BLaER1 treated with 17β-estradiol and CSF1 and Interleukin-3, amounts not matched to agents 10 nM and 100 nM (cell line): ENCODE measurements at regions not wholly inside any gene's neighbourhood (a gene's known extent, or its start where the extent isn't known, plus 50 kb on each side); places are given as distances from the start of the nearest gene placed in this dataset.
"Not testable (repeated sequence)": the region's sequence is repeated elsewhere in the genome, so short reads cannot be mapped to it uniquely, and the experiment has no call there.

Source experiments
- H3K27ac ChIP-seq, 11 experiments: shearing (Covaris generic); formaldehyde crosslinking; 2 replicates each; pipeline ENCODE4 v1.8.1; 2022
- H3K27me3 ChIP-seq, 11 experiments: shearing (Covaris generic); formaldehyde crosslinking; 2 replicates each; pipeline ENCODE4 v1.8.1; 2022
- H3K36me3 ChIP-seq, 11 experiments: shearing (Covaris generic); formaldehyde crosslinking; 2 replicates each; pipeline ENCODE4 v1.8.1; 2022
- H3K4me1 ChIP-seq, 10 experiments: shearing (Covaris generic); formaldehyde crosslinking; 2 replicates each; pipeline ENCODE4 v1.8.1; 2022
- H3K4me2 ChIP-seq, 11 experiments: shearing (Covaris generic); formaldehyde crosslinking; 2 replicates each; pipeline ENCODE4 v1.8.1; 2022
- H3K4me3 ChIP-seq, 10 experiments: shearing (Covaris generic); formaldehyde crosslinking; 2 replicates each; pipeline ENCODE4 v1.8.1; 2022
- H3K9ac ChIP-seq, 11 experiments: shearing (Covaris generic); formaldehyde crosslinking; 2 replicates each; pipeline ENCODE4 v1.8.1; 2022
- H3K9me3 ChIP-seq, 11 experiments: shearing (Covaris generic); formaldehyde crosslinking; replicated peaks in 1 of 11; 2 replicates each; pipeline ENCODE4 v1.8.1; 2022
- H4K20me1 ChIP-seq, 11 experiments: shearing (Covaris generic); formaldehyde crosslinking; 2 replicates each; pipeline ENCODE4 v1.8.1; 2022
- Cebpa-rat ChIP-seq, 11 experiments: shearing (Covaris generic); IDR thresholded peaks; 2 replicates each; pipeline ENCODE4 v1.8.1; 2022

GRCh38 chr4:155441475-155441874, 64.7 kb upstream of the MAP9 start:
- H3K4me2 ChIP-seq, result no peak overlapping the region
- no peaks in the 10 kb centered on the region for H4K20me1 ChIP-seq
- H3K4me1 ChIP-seq, result no peaks in the 10 kb centered on the region
- no peak overlapping the region for H3K27ac ChIP-seq
- no peak for TF ChIP-seq Cebpa-rat (IDR thresholded peaks at IDR 0.05)
- H3K9me3 ChIP-seq, result peaks cover 0 to 7% (median 0%) of the 10 kb centered on the region in 11 experiments; a peak in 4 of 22 replicates
- H3K36me3 ChIP-seq, result no peaks in the 10 kb centered on the region
- no peak overlapping the region for H3K4me3 ChIP-seq
- H3K9ac ChIP-seq, result no peak overlapping the region
- H3K27me3 ChIP-seq, result no peaks in the 10 kb centered on the region

GRCh38 chr4:155439760-155440159, 63.0 kb upstream of the MAP9 start:
- not testable (repeated sequence) for H3K4me3 ChIP-seq, H4K20me1 ChIP-seq, H3K4me1 ChIP-seq, H3K36me3 ChIP-seq, H3K27me3 ChIP-seq, H3K27ac ChIP-seq, H3K9ac ChIP-seq, H3K9me3 ChIP-seq, H3K4me2 ChIP-seq

- peak in 1 of 11 experiments; percentile 50; a peak in 1 of 22 replicates for TF ChIP-seq Cebpa-rat (IDR thresholded peaks at IDR 0.05)
- no peaks in the 10 kb centered on the region for H3K36me3 ChIP-seq
- no peak overlapping the region for H3K4me2 ChIP-seq
- no peak overlapping the region for H3K9ac ChIP-seq
- H3K27me3 ChIP-seq, result no peaks in the 10 kb centered on the region
- peaks cover 0 to 5% (median 0%) of the 10 kb centered on the region in 11 experiments; a peak in 4 of 22 replicates for H3K9me3 ChIP-seq
- H3K4me1 ChIP-seq, result no peaks in the 10 kb centered on the region
- no peak overlapping the region for H3K27ac ChIP-seq
- no peak overlapping the region for H3K4me3 ChIP-seq
- H4K20me1 ChIP-seq, result no peaks in the 10 kb centered on the region
These were observed 58.1 kb upstream of the MAP9 start for GRCh38 chr4:155434904-155435303.

GRCh38 chr4:155434366-155434765, 57.6 kb upstream of the MAP9 start:
- TF ChIP-seq Cebpa-rat (IDR thresholded peaks at IDR 0.05), result no peak
- no peak overlapping the region for H3K9ac ChIP-seq
- H3K36me3 ChIP-seq, result no peaks in the 10 kb centered on the region
- no peak overlapping the region for H3K4me2 ChIP-seq
- H3K4me1 ChIP-seq, result no peaks in the 10 kb centered on the region
- H4K20me1 ChIP-seq, result no peaks in the 10 kb centered on the region
- no peaks in the 10 kb centered on the region for H3K27me3 ChIP-seq
- H3K9me3 ChIP-seq, result no peaks in the 10 kb centered on the region
- no peak overlapping the region for H3K27ac ChIP-seq
- no peak overlapping the region for H3K4me3 ChIP-seq

- Histone ChIP-seq H3K4me1 (no peaks in the 10 kb centered on the region), H3K36me3 (no peaks in the 10 kb centered on the region), H3K27me3 (no peaks in the 10 kb centered on the region), H3K27ac (no peak overlapping the region), H3K4me2 (no peak overlapping the region), H3K9me3 (peaks cover 0 to under 1% (median 0%) of the 10 kb centered on the region in 11 experiments; a peak in 2 of 22 replicates), H3K4me3 (no peak overlapping the region), H3K9ac (no peak overlapping the region), H4K20me1 (no peaks in the 10 kb centered on the region)
- TF ChIP-seq Cebpa-rat (IDR thresholded peaks at IDR 0.05), result no peak
These were observed 57.0 kb upstream of the MAP9 start for GRCh38 chr4:155433636-155434360.

GRCh38 chr4:155430895-155431795, 54.4 kb upstream of the MAP9 start:
- Histone ChIP-seq H3K27ac (no peak overlapping the region), H3K9ac (no peak overlapping the region), H3K27me3 (no peaks in the 10 kb centered on the region), H3K4me3 (no peak overlapping the region), H3K4me2 (no peak overlapping the region), H3K36me3 (0 out of 22 replicates have a peak, but pooled peaks cover 0 to 3% (median 0%) of the 10 kb centered on the region in 11 experiments), H3K9me3 (peaks cover 23 to 27% (median 25%) of the 10 kb centered on the region in 11 experiments), H3K4me1 (peaks cover 0 to 8% (median 0%) of the 10 kb centered on the region in 10 experiments; a peak in 6 of 20 replicates), H4K20me1 (no peaks in the 10 kb centered on the region)
- TF ChIP-seq Cebpa-rat (IDR thresholded peaks at IDR 0.05), result no peak

- no peak for TF ChIP-seq Cebpa-rat (IDR thresholded peaks at IDR 0.05)
- no peaks in the 10 kb centered on the region for H3K27me3 ChIP-seq
- H4K20me1 ChIP-seq, result no peaks in the 10 kb centered on the region
- no peak overlapping the region for H3K9ac ChIP-seq
- peaks cover 0 to 11% (median 0%) of the 10 kb centered on the region in 10 experiments; a peak in 6 of 20 replicates for H3K4me1 ChIP-seq
- H3K9me3 ChIP-seq, result peaks cover 24 to 49% (median 41%) of the 10 kb centered on the region in 11 experiments
- H3K36me3 ChIP-seq, result 0 out of 22 replicates have a peak, but pooled peaks cover 0 to 3% (median 0%) of the 10 kb centered on the region in 11 experiments
- H3K4me2 ChIP-seq, result no peak overlapping the region
- H3K4me3 ChIP-seq, result no peak overlapping the region
- H3K27ac ChIP-seq, result no peak overlapping the region
These were observed 51.4 kb upstream of the MAP9 start for GRCh38 chr4:155428128-155428527.

GRCh38 chr4:155426953-155427352, 50.2 kb upstream of the MAP9 start:
- peaks cover 36 to 60% (median 53%) of the 10 kb centered on the region in 11 experiments for H3K9me3 ChIP-seq
- H3K27me3 ChIP-seq, result no peaks in the 10 kb centered on the region
- no peak overlapping the region for H3K9ac ChIP-seq
- H3K4me3 ChIP-seq, result no peak overlapping the region
- no peaks in the 10 kb centered on the region for H4K20me1 ChIP-seq
- H3K4me1 ChIP-seq, result peaks cover 0 to 11% (median 0%) of the 10 kb centered on the region in 10 experiments; a peak in 6 of 20 replicates
- H3K4me2 ChIP-seq, result no peak overlapping the region; a peak in 2 of 22 replicates
- H3K36me3 ChIP-seq, result 0 out of 22 replicates have a peak, but pooled peaks cover 0 to 3% (median 0%) of the 10 kb centered on the region in 11 experiments
- no peak overlapping the region; a peak in 1 of 22 replicates for H3K27ac ChIP-seq
- no peak for TF ChIP-seq Cebpa-rat (IDR thresholded peaks at IDR 0.05)
